SK-MEL-5 (cell line): ENCODE measurements at regions not wholly inside any gene's neighbourhood (a gene's known extent, or its start where the extent isn't known, plus 50 kb on each side); places are given as distances from the start of the nearest gene placed in this dataset.
"Not testable (repeated sequence)": the region's sequence is repeated elsewhere in the genome, so short reads cannot be mapped to it uniquely, and the experiment has no call there.

Experiments
- DNase-seq: peaks from one replicate; pipeline ENCODE4 v3.0.0-alpha.2; 2016; ENCODE audit warnings: low read depth, low spot score
- in situ Hi-C: cut with HindIII; loops from 2 replicates; pipeline ENCODE4 v1.10.0; 2016; ENCODE audit warnings: low sequenced_read_pairs, high pct_unique_total_duplicates, low pct_unique_long_range_greater_than_20kb

GRCh38 chr1:31509124-31510072 is 66.9 kb upstream of the TINAGL1 start:
- in situ Hi-C loops: no loop called here
- no peak for DNase-seq

GRCh38 chr1:31510304-31510703 is 66.0 kb upstream of the TINAGL1 start:
- no peak for DNase-seq
- in situ Hi-C loops: no loop called here

- in situ Hi-C loops: no loop called here
- DNase-seq: no peak
Measured at GRCh38 chr1:31510853-31511789, 65.2 kb upstream of the TINAGL1 start.

- in situ Hi-C loops: no loop called here
- no peak for DNase-seq
Measured at GRCh38 chr1:31511848-31512615, 64.3 kb upstream of the TINAGL1 start.

GRCh38 chr1:31514117-31514516 is 62.2 kb upstream of the TINAGL1 start:
- in situ Hi-C loops: no loop called here
- DNase-seq: no peak

- DNase-seq: no peak
- in situ Hi-C loops: no loop called here
Measured at GRCh38 chr1:31515056-31515775, 61.1 kb upstream of the TINAGL1 start.

- in situ Hi-C loops: no loop called here
Measured at GRCh38 chr1:31515936-31516335, 60.4 kb upstream of the TINAGL1 start.

GRCh38 chr1:31517301-31517700 is 59.0 kb upstream of the TINAGL1 start:
- no peak for DNase-seq

More at GRCh38 chr1:31515936-31516335, 60.4 kb upstream of the TINAGL1 start:
- no peak for DNase-seq

GRCh38 chr1:31517986-31518385 is 58.3 kb upstream of the TINAGL1 start:
- in situ Hi-C loops, DNase-seq: not testable (repeated sequence)

More at GRCh38 chr1:31517301-31517700, 59.0 kb upstream of the TINAGL1 start:
- in situ Hi-C loops: no loop called here

- in situ Hi-C loops: no loop called here
Measured at GRCh38 chr1:31521761-31522555, 54.4 kb upstream of the TINAGL1 start.

GRCh38 chr1:31522556-31522845 is 53.8 kb upstream of the TINAGL1 start:
- in situ Hi-C loops: no loop called here
- no peak for DNase-seq

More at GRCh38 chr1:31521761-31522555, 54.4 kb upstream of the TINAGL1 start:
- DNase-seq: no peak

GRCh38 chr1:31523012-31523411 is 53.3 kb upstream of the TINAGL1 start:
- DNase-seq: no peak
- in situ Hi-C loops: no loop called here

- in situ Hi-C loops: no loop called here
- DNase-seq: peak; percentile 5
Measured at GRCh38 chr1:31523769-31524168, 52.5 kb upstream of the TINAGL1 start.

GRCh38 chr1:31524186-31524901 is 52.0 kb upstream of the TINAGL1 start:
- in situ Hi-C loops: no loop called here

More at GRCh38 chr1:31524186-31524901, 52.0 kb upstream of the TINAGL1 start:
- no peak for DNase-seq
